ENCODE measurements at regions not wholly inside any gene's neighbourhood (a gene's known extent, or its start where the extent isn't known, plus 50 kb on each side); places are given as distances from the start of the nearest gene placed in this dataset.

DNA sequence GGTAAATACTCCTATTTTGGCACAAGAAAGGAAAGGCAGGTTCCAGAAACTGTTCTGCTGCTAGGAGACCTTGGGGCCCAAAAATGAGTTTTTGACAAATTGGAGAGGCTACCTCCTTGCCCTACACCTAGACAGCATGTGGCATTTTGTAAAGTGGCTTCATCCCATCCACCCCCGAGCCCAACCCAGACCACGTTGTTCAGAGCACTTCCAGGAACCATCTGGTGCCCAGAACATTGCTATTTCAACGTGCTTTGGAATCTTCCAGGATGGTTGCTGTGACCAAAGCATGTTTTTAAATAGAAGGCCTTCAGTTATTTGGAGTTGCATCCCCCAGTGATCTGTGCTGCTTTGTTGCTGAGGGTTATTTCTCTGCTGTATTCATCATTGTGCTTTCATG lies 116.3 kb upstream of the TOM1L1 start:
- Mint-ChIP-seq H3K9me3 (ENCODE audit: insufficient read depth) (no peaks in the 10 kb centered on the region), H3K4me1 (no peaks in the 10 kb centered on the region), H3K4me3 (no peak overlapping the region), H3K27me3 (no peaks in the 10 kb centered on the region), H3K27ac (no peak overlapping the region)
- Histone ChIP-seq H3K36me3 (replicated peaks in 1 of 2; ENCODE audit: control extremely low read depth in 1 of 2, control insufficient read depth in 1 of 2, extremely low read depth in 1 of 2, insufficient read depth in 2 of 2, low read length in 1 of 2) (no peaks in the 10 kb centered on the region), H3K4me2 (replicated peaks; ENCODE audit: low read depth, low read length, poor library complexity, severe bottlenecking) (no peak overlapping the region), H2AFZ (ENCODE audit: insufficient read depth, low read depth, low read length, poor library complexity, severe bottlenecking) (no peak overlapping the region), H3K27ac (ENCODE audit: low read length in 2 of 2) (no peak overlapping the region), H3K4me1 (ENCODE audit: control insufficient read depth in 2 of 2, insufficient read depth in 2 of 2, low read length in 2 of 2) (no peaks in the 10 kb centered on the region), H3K27me3 (replicated peaks in 1 of 4; ENCODE audit: control extremely low read depth in 1 of 4, control insufficient read depth in 3 of 4, insufficient read depth in 4 of 4, low read length in 3 of 4) (no peaks in the 10 kb centered on the region), H3K79me2 (ENCODE audit: control insufficient read depth, insufficient read depth, low read length) (no peaks in the 10 kb centered on the region), H3K4me3 (ENCODE audit: control extremely low read depth in 1 of 5, extremely low read depth in 1 of 5, insufficient read depth in 1 of 5, low read depth in 2 of 5, low read length in 4 of 5) (no peak overlapping the region), H4K20me1 (ENCODE audit: control insufficient read depth, insufficient read depth, low read length, poor library complexity, severe bottlenecking) (no peaks in the 10 kb centered on the region), H3K9ac (ENCODE audit: low read length) (no peak overlapping the region), H3K9me3 (ENCODE audit: control extremely low read depth in 1 of 3, control insufficient read depth in 2 of 3, insufficient read depth in 1 of 3, low read length in 2 of 3) (peaks cover 0 to 2% (median 0%) of the 10 kb centered on the region in 3 donors)
- no peak for ATAC-seq (ENCODE audit: low read depth)
- TF ChIP-seq, protein P1, sequence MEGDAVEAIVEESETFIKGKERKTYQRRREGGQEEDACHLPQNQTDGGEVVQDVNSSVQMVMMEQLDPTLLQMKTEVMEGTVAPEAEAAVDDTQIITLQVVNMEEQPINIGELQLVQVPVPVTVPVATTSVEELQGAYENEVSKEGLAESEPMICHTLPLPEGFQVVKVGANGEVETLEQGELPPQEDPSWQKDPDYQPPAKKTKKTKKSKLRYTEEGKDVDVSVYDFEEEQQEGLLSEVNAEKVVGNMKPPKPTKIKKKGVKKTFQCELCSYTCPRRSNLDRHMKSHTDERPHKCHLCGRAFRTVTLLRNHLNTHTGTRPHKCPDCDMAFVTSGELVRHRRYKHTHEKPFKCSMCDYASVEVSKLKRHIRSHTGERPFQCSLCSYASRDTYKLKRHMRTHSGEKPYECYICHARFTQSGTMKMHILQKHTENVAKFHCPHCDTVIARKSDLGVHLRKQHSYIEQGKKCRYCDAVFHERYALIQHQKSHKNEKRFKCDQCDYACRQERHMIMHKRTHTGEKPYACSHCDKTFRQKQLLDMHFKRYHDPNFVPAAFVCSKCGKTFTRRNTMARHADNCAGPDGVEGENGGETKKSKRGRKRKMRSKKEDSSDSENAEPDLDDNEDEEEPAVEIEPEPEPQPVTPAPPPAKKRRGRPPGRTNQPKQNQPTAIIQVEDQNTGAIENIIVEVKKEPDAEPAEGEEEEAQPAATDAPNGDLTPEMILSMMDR (IDR thresholded peaks at IDR 0.05), result no peak
- POLR2A ChIA-PET, result no interaction called here
- intact Hi-C loops (cut with micrococcal nuclease), result no loop called here
- WGBS (ENCODE audit: insufficient coverage), result 51% methylated on average over 3 of the region's 3 CpGs
- no peak for DNase-seq
- CTCF ChIA-PET, result no interaction called here

DNA sequence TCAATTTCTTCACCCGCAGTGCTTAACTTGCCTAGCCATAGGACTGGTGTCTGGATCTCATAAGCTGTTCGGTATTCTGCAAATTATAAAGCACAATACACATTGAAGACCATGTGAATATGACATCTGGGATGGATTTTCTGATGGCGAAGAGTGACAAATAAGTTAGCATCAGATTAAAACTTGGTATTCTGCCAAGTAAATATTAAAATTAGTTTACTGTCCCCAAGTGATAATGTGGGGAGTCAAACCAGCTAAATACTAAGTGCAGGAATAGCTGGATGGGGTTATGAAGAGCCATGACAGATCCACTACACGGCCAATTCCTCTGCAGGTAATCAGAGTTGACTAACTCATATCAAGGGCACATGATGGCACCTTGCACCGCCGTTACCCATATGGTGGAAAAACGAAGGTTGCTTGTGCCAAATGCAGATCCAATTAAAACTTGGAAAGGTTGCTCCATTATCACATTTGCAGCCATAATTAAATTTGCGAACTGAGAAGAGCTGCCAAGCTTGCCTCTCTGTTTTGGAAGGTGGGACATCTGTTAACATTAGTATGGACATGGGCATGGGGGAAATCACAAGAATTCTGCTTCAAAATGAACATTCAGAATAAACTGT lies 114.9 kb upstream of the TOM1L1 start:
- no peak overlapping the region for H3K4me3 ChIP-seq (ENCODE audit: control extremely low read depth in 1 of 5, extremely low read depth in 1 of 5, insufficient read depth in 1 of 5, low read depth in 2 of 5, low read length in 4 of 5)
- Mint-ChIP-seq H3K27ac (no peak overlapping the region), H3K4me3 (no peak overlapping the region), H3K9me3 (ENCODE audit: insufficient read depth) (no peaks in the 10 kb centered on the region), H3K4me1 (no peaks in the 10 kb centered on the region), H3K27me3 (no peaks in the 10 kb centered on the region)
- peaks cover 0 to 2% (median 0%) of the 10 kb centered on the region in 3 donors for H3K9me3 ChIP-seq (ENCODE audit: control extremely low read depth in 1 of 3, control insufficient read depth in 2 of 3, insufficient read depth in 1 of 3, low read length in 2 of 3)
- CTCF ChIA-PET, result no interaction called here
- 50% methylated on average over 1 of the region's 8 CpGs for WGBS (ENCODE audit: insufficient coverage)
- H3K4me2 ChIP-seq (replicated peaks; ENCODE audit: low read depth, low read length, poor library complexity, severe bottlenecking), result no peak overlapping the region
- TF ChIP-seq, protein P1 (IDR thresholded peaks at IDR 0.05), result no peak
- TF ChIP-seq EZH2 (IDR thresholded peaks at IDR 0.05; ENCODE audit: borderline replicate concordance, insufficient read depth, low read depth, low read length, poor library complexity, severe bottlenecking), result no peak
- no peaks in the 10 kb centered on the region for H3K79me2 ChIP-seq (ENCODE audit: control insufficient read depth, insufficient read depth, low read length)
- intact Hi-C loops (cut with micrococcal nuclease), result no loop called here
- DNase-seq (no peak), ATAC-seq (ENCODE audit: low read depth) (no peak)
- POLR2A ChIA-PET, result no interaction called here
- no peaks in the 10 kb centered on the region for H3K27me3 ChIP-seq (replicated peaks in 1 of 4; ENCODE audit: control extremely low read depth in 1 of 4, control insufficient read depth in 3 of 4, insufficient read depth in 4 of 4, low read length in 3 of 4)
- H4K20me1 ChIP-seq (ENCODE audit: control insufficient read depth, insufficient read depth, low read length, poor library complexity, severe bottlenecking), result no peaks in the 10 kb centered on the region
- no peaks in the 10 kb centered on the region for H3K4me1 ChIP-seq (ENCODE audit: control insufficient read depth in 2 of 2, insufficient read depth in 2 of 2, low read length in 2 of 2)
- H3K27ac ChIP-seq (ENCODE audit: low read length in 2 of 2), result no peak overlapping the region
- no peak overlapping the region for H2AFZ ChIP-seq (ENCODE audit: insufficient read depth, low read depth, low read length, poor library complexity, severe bottlenecking)
- no peaks in the 10 kb centered on the region for H3K36me3 ChIP-seq (replicated peaks in 1 of 2; ENCODE audit: control extremely low read depth in 1 of 2, control insufficient read depth in 1 of 2, extremely low read depth in 1 of 2, insufficient read depth in 2 of 2, low read length in 1 of 2)
- no peak overlapping the region for H3K9ac ChIP-seq (ENCODE audit: low read length)
